Dedifferentiated amniotic fluid mesenchymal stem cell (primary cell): ENCODE measurements at regions not wholly inside any gene's neighbourhood (a gene's known extent, or its start where the extent isn't known, plus 50 kb on each side); places are given as distances from the start of the nearest gene placed in this dataset.

Experiments
- DNase-seq: peaks from one replicate; pipeline ENCODE4 v3.0.0-alpha.2; 2016; ENCODE audit errors: extremely low spot score

- DNase-seq = no peak
These were observed 279.0 kb downstream of the ATXN7L3B start for GRCh38 chr12:74816398-74817175.

DNA sequence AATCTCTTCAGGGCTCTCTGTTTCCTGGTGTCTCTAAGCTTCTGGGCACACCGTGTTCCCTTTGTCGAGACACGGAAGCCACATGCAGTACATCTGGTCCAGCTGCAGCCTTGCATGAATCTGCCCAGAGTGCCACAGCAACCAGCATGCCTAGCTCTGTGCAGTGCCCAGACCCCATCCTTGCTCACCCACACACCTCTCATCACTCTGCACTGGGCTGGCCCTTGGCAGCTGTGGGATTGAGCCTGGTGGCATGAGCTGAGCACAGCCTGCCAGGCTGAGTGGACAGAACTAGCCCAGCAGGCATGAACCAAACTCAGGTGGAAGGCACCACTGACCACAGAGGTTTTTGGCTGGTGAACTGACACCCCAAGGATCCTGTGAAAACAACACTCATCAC is 279.9 kb downstream of the ATXN7L3B start:
- no peak for DNase-seq

- no peak for DNase-seq
These were observed 280.8 kb downstream of the ATXN7L3B start for GRCh38 chr12:74818412-74818811.

DNA sequence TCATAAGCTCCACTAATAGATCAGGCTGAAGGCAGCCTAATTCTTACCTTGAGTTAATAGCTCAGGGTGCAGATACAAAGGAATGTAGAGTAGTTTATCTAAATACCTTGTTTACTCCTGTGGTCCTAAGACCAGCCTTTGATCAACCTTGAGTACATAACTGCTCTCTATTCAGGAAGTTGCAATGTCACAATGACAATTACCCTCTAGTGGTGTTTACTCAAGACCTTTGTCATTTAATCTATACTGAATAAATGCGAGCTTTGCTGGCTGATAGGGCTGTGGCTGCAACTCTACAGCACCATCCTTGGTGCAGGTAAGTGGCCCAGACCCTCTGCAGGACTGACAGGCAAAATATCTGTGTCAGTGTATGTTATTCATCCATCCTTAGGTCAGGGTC is 282.7 kb downstream of the ATXN7L3B start:
- no peak for DNase-seq

GRCh38 chr12:74836567-74836966 is 298.9 kb downstream of the ATXN7L3B start:
- no peak for DNase-seq

- DNase-seq = no peak
These were observed 308.5 kb downstream of the ATXN7L3B start for GRCh38 chr12:74846116-74846515.

- DNase-seq = no peak
These were observed 309.5 kb downstream of the ATXN7L3B start for GRCh38 chr12:74847169-74847568.

DNA sequence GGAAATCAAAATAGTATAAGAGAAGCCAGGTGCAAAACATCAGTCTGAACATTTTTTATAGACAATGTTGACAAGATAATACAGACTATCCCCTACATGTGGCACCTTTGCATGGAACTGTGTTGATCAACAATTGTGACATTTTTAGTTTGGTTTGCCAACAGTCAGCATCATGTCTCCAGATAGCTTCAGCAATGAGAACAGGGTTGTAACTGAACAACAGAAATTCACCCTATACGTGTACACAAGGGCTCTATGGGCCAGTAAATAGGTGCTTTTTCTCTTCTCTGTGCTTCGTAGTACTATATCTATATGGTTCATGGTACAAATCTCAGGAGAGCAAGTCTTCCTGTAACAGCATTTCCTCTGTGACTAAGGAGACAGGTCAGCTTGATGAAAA is 310.4 kb downstream of the ATXN7L3B start:
- DNase-seq = no peak

GRCh38 chr12:74849801-74850200 is 312.2 kb downstream of the ATXN7L3B start:
- DNase-seq = no peak

DNA sequence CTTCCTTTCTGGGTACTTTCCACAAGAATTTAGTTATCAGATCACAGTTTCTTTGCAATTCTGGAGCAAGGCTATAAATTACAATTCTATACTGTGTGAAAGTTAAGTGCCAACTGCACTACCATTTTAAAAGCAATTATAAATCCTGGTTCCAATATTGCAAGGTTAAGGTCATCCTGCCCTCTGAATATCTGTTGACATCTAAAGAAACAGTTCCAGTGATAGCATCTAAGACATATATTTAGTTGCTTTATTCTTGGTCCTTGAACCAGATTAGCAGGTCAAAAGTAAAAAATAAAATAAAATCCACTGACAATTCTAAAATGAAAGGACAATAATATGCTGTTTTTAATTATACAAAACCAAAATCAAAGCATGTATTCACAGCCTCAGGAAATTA is 334.2 kb downstream of the ATXN7L3B start:
- DNase-seq = no peak

GRCh38 chr12:74885775-74886174 is 323.9 kb downstream of the KCNC2 start:
- DNase-seq = no peak

GRCh38 chr12:74889073-74889472 is 320.6 kb downstream of the KCNC2 start:
- DNase-seq = no peak

- DNase-seq = no peak
These were observed 319.9 kb downstream of the KCNC2 start for GRCh38 chr12:74889563-74890236.

GRCh38 chr12:74890237-74890599 is 319.4 kb downstream of the KCNC2 start:
- peak; percentile 69 for DNase-seq

DNA sequence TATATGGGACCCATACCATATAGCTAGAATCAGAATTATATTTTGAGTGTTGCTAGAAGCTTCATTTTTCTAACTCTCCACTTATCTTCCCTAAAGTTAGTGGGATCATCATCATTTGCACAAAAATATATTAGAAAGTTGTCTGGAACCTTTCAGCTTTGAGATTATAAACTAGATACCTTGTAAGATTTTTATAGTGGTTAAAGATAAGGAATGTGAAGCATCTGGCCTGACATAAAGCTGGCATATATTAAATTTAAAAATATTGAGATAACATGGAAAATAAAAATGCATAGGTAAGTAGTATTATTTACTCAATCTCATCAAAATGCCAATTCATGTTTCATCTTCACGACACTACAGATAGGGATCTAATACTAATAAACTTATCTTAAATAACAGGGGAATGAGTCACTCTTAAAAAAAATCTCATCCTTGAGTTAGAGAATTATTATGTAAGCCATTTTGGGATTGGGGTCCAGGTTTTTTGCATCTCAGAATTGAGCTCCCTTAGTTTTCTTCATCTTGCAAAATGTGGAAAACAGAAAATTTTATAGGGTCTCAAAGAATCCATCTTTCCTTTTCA is 318.5 kb downstream of the KCNC2 start:
- no peak for DNase-seq

- DNase-seq = no peak
These were observed 317.5 kb downstream of the KCNC2 start for GRCh38 chr12:74892057-74892633.

- DNase-seq = no peak
These were observed 313.5 kb downstream of the KCNC2 start for GRCh38 chr12:74896186-74896585.

GRCh38 chr12:74897425-74898211 is 312.0 kb downstream of the KCNC2 start:
- DNase-seq = no peak

GRCh38 chr12:74899031-74899829 is 310.4 kb downstream of the KCNC2 start:
- DNase-seq = no peak

DNA sequence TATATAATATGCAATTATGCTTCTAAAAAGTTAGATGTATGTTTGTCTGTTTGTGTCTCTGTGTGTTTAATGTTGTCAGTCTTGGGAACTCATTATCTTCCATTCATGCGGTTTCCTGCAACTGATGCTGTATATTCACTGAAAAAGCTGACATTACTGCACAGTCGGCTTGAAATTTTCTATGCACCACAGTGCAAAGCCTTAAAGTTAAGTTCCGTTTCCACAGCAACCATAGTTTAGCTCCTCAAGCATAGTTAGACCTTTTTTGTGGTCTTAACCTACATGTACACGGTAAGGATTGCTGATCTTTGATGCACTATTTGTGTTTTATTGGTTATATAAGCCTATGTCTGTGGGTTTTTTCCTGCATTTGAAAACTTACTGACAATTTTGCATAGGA is 309.4 kb downstream of the KCNC2 start:
- no peak for DNase-seq

DNA sequence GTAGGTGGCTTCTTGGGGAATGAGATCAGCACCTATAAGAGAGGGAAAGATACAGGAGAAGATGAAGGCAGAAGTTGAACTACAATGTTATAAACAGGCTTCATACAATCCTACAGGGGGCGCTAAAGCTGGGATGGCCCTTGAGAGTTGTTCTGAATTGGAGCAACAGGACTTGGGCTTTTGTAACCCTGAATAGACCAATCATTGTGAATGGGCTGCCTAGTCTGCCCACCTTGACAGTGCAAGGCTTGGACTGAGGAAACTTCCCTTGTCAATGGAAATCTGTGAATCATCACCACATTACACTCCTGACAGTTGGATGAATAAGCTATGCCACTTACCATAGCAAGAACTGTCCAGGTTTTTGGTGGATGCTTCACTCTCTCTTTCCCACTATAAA is 306.1 kb downstream of the KCNC2 start:
- DNase-seq = no peak
